Uterus (tissue), 3 donors: ENCODE measurements at regions not wholly inside any gene's neighbourhood (a gene's known extent, or its start where the extent isn't known, plus 50 kb on each side); places are given as distances from the start of the nearest gene placed in this dataset.

Experiments
- DNase-seq, 2 donors: peaks; one replicate each; pipeline ENCODE4 v3.0.0-alpha.2; 2019 to 2020
- H3K27ac ChIP-seq, 2 donors: fragments of 200-600 bp; sonication (generic); 1 replicate in 1 of 2; 2 replicates in 1 of 2; pipeline ENCODE4 v1.5.1; 2016 to 2018
- H3K27me3 ChIP-seq, 2 donors: fragments of 200-600 bp; sonication (generic); one replicate each; pipeline ENCODE4 v1.5.1; 2018 to 2019; ENCODE audit warnings: control low read depth in 1 of 2
- H3K36me3 ChIP-seq, 2 donors: fragments of 200-600 bp; sonication (generic); one replicate each; pipeline ENCODE4 v1.5.1; 2019; ENCODE audit warnings: control low read depth in 1 of 2
- H3K4me1 ChIP-seq, 2 donors: fragments of 200-600 bp; sonication (generic); one replicate each; pipeline ENCODE4 v1.5.1; 2018 to 2019; ENCODE audit warnings: control low read depth in 1 of 2
- H3K4me3 ChIP-seq, 2 donors: fragments of 200-600 bp; sonication (generic); 1 replicate in 1 of 2; 2 replicates in 1 of 2; pipeline ENCODE4 v1.5.1; 2018 to 2019; ENCODE audit warnings: mild to moderate bottlenecking in 1 of 2
- H3K9me3 ChIP-seq, 2 donors: fragments of 200-600 bp; sonication (generic); one replicate each; pipeline ENCODE4 v1.5.1; 2019; ENCODE audit warnings: control low read depth in 1 of 2
- CTCF ChIP-seq, 4 experiments: fragments of 200-600 bp in 2 of 4; fragments of 450-650 bp in 2 of 4; sonication (generic) in 2 of 4; IDR thresholded peaks; one replicate each; pipeline ENCODE4 v1.5.1; 2016 to 2019; ENCODE audit warnings: antibody characterized with exemption in 4 of 4, mild to moderate bottlenecking in 2 of 4, moderate library complexity in 1 of 4
- POLR2A ChIP-seq, 2 donors: fragments of 450-650 bp; IDR thresholded peaks; one replicate each; pipeline ENCODE4 v1.6.1; 2016; ENCODE audit warnings: antibody characterized with exemption in 2 of 2, mild to moderate bottlenecking in 1 of 2, moderate library complexity in 1 of 2
- intact Hi-C: fragments of 100-400 bp; cut with DNase I; formaldehyde crosslinking; loops from one replicate; pipeline ENCODE4 v1.15.1; 2023; ENCODE audit warnings: low total_unique reads
- donor health status: DM: yes; HTN: yes; CAD: no.

GRCh38 chr13:71156550-71156949, 710.5 kb downstream of the DACH1 start:
- no peaks in the 10 kb centered on the region for H3K27me3 ChIP-seq
- DNase-seq = no peak
- TF ChIP-seq POLR2A (IDR thresholded peaks at IDR 0.05) (no peak), CTCF (IDR thresholded peaks at IDR 0.05) (no peak)
- intact Hi-C loops = no loop called here
- H3K27ac ChIP-seq = no peak overlapping the region
- no peaks in the 10 kb centered on the region for H3K36me3 ChIP-seq
- no peak overlapping the region for H3K4me3 ChIP-seq
- no peaks in the 10 kb centered on the region for H3K4me1 ChIP-seq
- H3K9me3 ChIP-seq = no peaks in the 10 kb centered on the region

GRCh38 chr13:71149498-71150363, 717.3 kb downstream of the DACH1 start:
- no peaks in the 10 kb centered on the region for H3K36me3 ChIP-seq
- no peak overlapping the region for H3K27ac ChIP-seq
- no peaks in the 10 kb centered on the region for H3K9me3 ChIP-seq
- TF ChIP-seq POLR2A (IDR thresholded peaks at IDR 0.05) = no peak
- no peak for TF ChIP-seq CTCF (IDR thresholded peaks at IDR 0.05)
- no peak overlapping the region for H3K4me3 ChIP-seq
- no peak for DNase-seq
- no peaks in the 10 kb centered on the region for H3K4me1 ChIP-seq
- H3K27me3 ChIP-seq = no peaks in the 10 kb centered on the region
- intact Hi-C loops = no loop called here

GRCh38 chr13:71149046-71149445, 718.0 kb downstream of the DACH1 start:
- Histone ChIP-seq H3K4me1 (no peaks in the 10 kb centered on the region), H3K27me3 (no peaks in the 10 kb centered on the region), H3K4me3 (no peak overlapping the region), H3K27ac (no peak overlapping the region), H3K9me3 (no peaks in the 10 kb centered on the region), H3K36me3 (no peaks in the 10 kb centered on the region)
- TF ChIP-seq CTCF (IDR thresholded peaks at IDR 0.05) = no peak
- no peak for TF ChIP-seq POLR2A (IDR thresholded peaks at IDR 0.05)
- no peak for DNase-seq
- intact Hi-C loops = no loop called here

GRCh38 chr13:71148396-71148795, 718.6 kb downstream of the DACH1 start:
- Histone ChIP-seq H3K4me3 (no peak overlapping the region), H3K27me3 (no peaks in the 10 kb centered on the region), H3K4me1 (no peaks in the 10 kb centered on the region), H3K36me3 (no peaks in the 10 kb centered on the region), H3K27ac (no peak overlapping the region), H3K9me3 (no peaks in the 10 kb centered on the region)
- TF ChIP-seq CTCF (IDR thresholded peaks at IDR 0.05) (no peak), POLR2A (IDR thresholded peaks at IDR 0.05) (no peak)
- DNase-seq = no peak
- intact Hi-C loops = no loop called here

GRCh38 chr13:71144883-71145282, 722.1 kb downstream of the DACH1 start:
- no peak overlapping the region for H3K4me3 ChIP-seq
- no peaks in the 10 kb centered on the region for H3K4me1 ChIP-seq
- DNase-seq = no peak
- intact Hi-C loops = no loop called here
- no peaks in the 10 kb centered on the region for H3K36me3 ChIP-seq
- H3K27me3 ChIP-seq = no peaks in the 10 kb centered on the region
- TF ChIP-seq CTCF (IDR thresholded peaks at IDR 0.05) = no peak
- no peak for TF ChIP-seq POLR2A (IDR thresholded peaks at IDR 0.05)
- H3K27ac ChIP-seq = no peak overlapping the region
- H3K9me3 ChIP-seq = no peaks in the 10 kb centered on the region
